Ishikawa (cell line): ENCODE measurements at regions not wholly inside any gene's neighbourhood (a gene's known extent, or its start where the extent isn't known, plus 50 kb on each side); places are given as distances from the start of the nearest gene placed in this dataset.

Experiments used
- CEBPB ChIP-seq: IDR thresholded peaks from 2 replicates; pipeline ENCODE4 v1.6.1; 2012
- CREB1 ChIP-seq: IDR thresholded peaks from 2 replicates; pipeline ENCODE4 v1.6.1; 2012; ENCODE audit warnings: low read depth
- EGR1 ChIP-seq: IDR thresholded peaks from 2 replicates; pipeline ENCODE4 v1.6.1; 2012
- EP300 ChIP-seq: IDR thresholded peaks from 2 replicates; pipeline ENCODE4 v1.6.1; 2012; ENCODE audit warnings: borderline replicate concordance
- FOXM1 ChIP-seq: IDR thresholded peaks from 2 replicates; pipeline ENCODE4 v1.6.1; 2012; ENCODE audit warnings: low read depth, borderline replicate concordance
- MAX ChIP-seq: IDR thresholded peaks from 2 replicates; pipeline ENCODE4 v1.6.1; 2012
- NFIC ChIP-seq: IDR thresholded peaks from 2 replicates; pipeline ENCODE4 v1.6.1; 2012
- RAD21 ChIP-seq: IDR thresholded peaks from 2 replicates; pipeline ENCODE4 v1.6.1; 2012; ENCODE audit warnings: low read depth
- REST ChIP-seq: IDR thresholded peaks from 2 replicates; pipeline ENCODE4 v1.6.1; 2012; ENCODE audit warnings: low read depth, mild to moderate bottlenecking
- TAF1 ChIP-seq: IDR thresholded peaks from 2 replicates; pipeline ENCODE4 v1.6.1; 2012; ENCODE audit warnings: low read depth, mild to moderate bottlenecking
- TCF12 ChIP-seq: IDR thresholded peaks from 2 replicates; pipeline ENCODE4 v1.6.1; 2012; ENCODE audit warnings: low read depth
- TEAD4 ChIP-seq: IDR thresholded peaks from 2 replicates; pipeline ENCODE4 v1.6.1; 2012
- USF1 ChIP-seq: IDR thresholded peaks from 2 replicates; pipeline ENCODE4 v1.6.1; 2012
- YY1 ChIP-seq: IDR thresholded peaks from 2 replicates; pipeline ENCODE4 v1.6.1; 2012; ENCODE audit warnings: low read depth
- ZBTB7A ChIP-seq: IDR thresholded peaks from 2 replicates; pipeline ENCODE4 v1.6.1; 2012; ENCODE audit warnings: low read depth

GRCh38 chr3:101077361-101078011 lies 84.3 kb upstream of the ABI3BP start:
- TF ChIP-seq TEAD4 (no peak), MAX (no peak), CREB1 (no peak), RAD21 (no peak)

- TF ChIP-seq REST (no peak), TCF12 (no peak), ZBTB7A (no peak), RAD21 (no peak), NFIC (0 out of 2 replicates have a peak, but pooled peaks have one; percentile 24), TAF1 (no peak), FOXM1 (no peak)
Measured at GRCh38 chr3:101074518-101074917, 81.3 kb upstream of the ABI3BP start.

- TF ChIP-seq CEBPB (no peak), RAD21 (no peak), EP300 (no peak), YY1 (no peak), FOXM1 (no peak), USF1 (no peak), EGR1 (no peak), TEAD4 (no peak), REST (no peak), TAF1 (no peak), TCF12 (no peak), NFIC (no peak), CREB1 (no peak), MAX (no peak)
Measured at GRCh38 chr3:101072300-101072699, 79.1 kb upstream of the ABI3BP start.

GRCh38 chr3:101070799-101071121 lies 77.5 kb upstream of the ABI3BP start:
- TF ChIP-seq MAX: no peak
- TF ChIP-seq EGR1: no peak
- no peak for TF ChIP-seq EP300
- no peak for TF ChIP-seq REST
- TF ChIP-seq CEBPB: no peak
- no peak for TF ChIP-seq ZBTB7A
- no peak for TF ChIP-seq TAF1
- TF ChIP-seq FOXM1: no peak
- TF ChIP-seq NFIC: no peak
- TF ChIP-seq CREB1: no peak
- no peak for TF ChIP-seq RAD21
- TF ChIP-seq TCF12: no peak

GRCh38 chr3:101069901-101070798 lies 76.9 kb upstream of the ABI3BP start:
- no peak for TF ChIP-seq ZBTB7A
- TF ChIP-seq RAD21: peak; percentile 49
- no peak for TF ChIP-seq EGR1
